AG20443 (cell line): ENCODE measurements at regions not wholly inside any gene's neighbourhood (a gene's known extent, or its start where the extent isn't known, plus 50 kb on each side); places are given as distances from the start of the nearest gene placed in this dataset.
"Not testable (repeated sequence)": the region's sequence is repeated elsewhere in the genome, so short reads cannot be mapped to it uniquely, and the experiment has no call there.

Experiments
- DNase-seq: peaks from one replicate; pipeline ENCODE4 v3.0.0; 2012; ENCODE audit warnings: low spot score, mixed read lengths

- DNase-seq, result no peak
These were observed 193.7 kb downstream of the OSTF1 start for GRCh38 chr9:75282047-75282446.

GRCh38 chr9:75289332-75289731 lies 201.0 kb downstream of the OSTF1 start:
- no peak for DNase-seq

- no peak for DNase-seq
These were observed 211.0 kb downstream of the OSTF1 start for GRCh38 chr9:75299324-75299723.

- no peak for DNase-seq
These were observed 245.3 kb downstream of the OSTF1 start for GRCh38 chr9:75333624-75334023.

GRCh38 chr9:75358846-75359245 lies 270.5 kb downstream of the OSTF1 start:
- DNase-seq, result no peak

GRCh38 chr9:75359638-75360037 lies 271.3 kb downstream of the OSTF1 start:
- DNase-seq, result no peak

GRCh38 chr9:75360252-75360651 lies 271.9 kb downstream of the OSTF1 start:
- no peak for DNase-seq

GRCh38 chr9:75362446-75362845 lies 274.1 kb downstream of the OSTF1 start:
- DNase-seq, result not testable (repeated sequence)

GRCh38 chr9:75365196-75365595 lies 276.9 kb downstream of the OSTF1 start:
- DNase-seq, result no peak

GRCh38 chr9:75369989-75370388 lies 281.7 kb downstream of the OSTF1 start:
- DNase-seq, result no peak

GRCh38 chr9:75372499-75373268 lies 284.4 kb downstream of the OSTF1 start:
- DNase-seq, result peak; percentile 33

GRCh38 chr9:75376680-75377254 lies 288.5 kb downstream of the OSTF1 start:
- no peak for DNase-seq

GRCh38 chr9:75378036-75378435 lies 289.7 kb downstream of the OSTF1 start:
- DNase-seq, result peak; percentile 41

- no peak for DNase-seq
These were observed 290.6 kb downstream of the OSTF1 start for GRCh38 chr9:75378926-75379325.

GRCh38 chr9:75382126-75382525 lies 293.8 kb downstream of the OSTF1 start:
- no peak for DNase-seq

GRCh38 chr9:75383420-75384034 lies 295.2 kb downstream of the OSTF1 start:
- DNase-seq, result not testable (repeated sequence)

- no peak for DNase-seq
These were observed 296.9 kb downstream of the OSTF1 start for GRCh38 chr9:75385236-75385635.

GRCh38 chr9:75389101-75389500 lies 300.8 kb downstream of the OSTF1 start:
- no peak for DNase-seq

- DNase-seq, result no peak
These were observed 302.6 kb downstream of the OSTF1 start for GRCh38 chr9:75390951-75391350.

- DNase-seq, result no peak
These were observed 303.2 kb downstream of the OSTF1 start for GRCh38 chr9:75391497-75391896.

- DNase-seq, result no peak
These were observed 307.0 kb downstream of the OSTF1 start for GRCh38 chr9:75395336-75395735.

GRCh38 chr9:75397836-75398235 lies 309.5 kb downstream of the OSTF1 start:
- DNase-seq, result no peak

GRCh38 chr9:75408391-75408790 lies 320.1 kb downstream of the OSTF1 start:
- DNase-seq, result no peak
